Activated naive CD4-positive, alpha-beta T cell treated with anti-CD3 and anti-CD28 coated beads, Interleukin-2, amount 50 U/mL, for 72 hours (primary cell): ENCODE measurements at regions not wholly inside any gene's neighbourhood (a gene's known extent, or its start where the extent isn't known, plus 50 kb on each side); places are given as distances from the start of the nearest gene placed in this dataset.
"Not testable (repeated sequence)": the region's sequence is repeated elsewhere in the genome, so short reads cannot be mapped to it uniquely, and the experiment has no call there.

ENCODE experiments used
- ATAC-seq, 2 donors: fragments of 150-1000 bp; cut with Tn5 transposase; 2 replicates each; pipeline ENCODE4 v1.10.0; 2021; ENCODE audit warnings: mild to moderate bottlenecking in 2 of 2, moderate library complexity in 2 of 2
- DNase-seq, 2 donors: peaks; one replicate each; pipeline ENCODE4 v3.0.0; 2021 to 2022; ENCODE audit warnings: low spot score in 2 of 2
- H3K27ac Mint-ChIP-seq, 2 donors: one replicate each; pipeline ENCODE4 v1.8.0; 2022; ENCODE audit warnings: mild to moderate bottlenecking in 2 of 2, mixed read lengths in 2 of 2
- H3K36me3 Mint-ChIP-seq, 2 donors: one replicate each; pipeline ENCODE4 v1.8.0; 2022; ENCODE audit warnings: mixed read lengths in 2 of 2
- H3K9me3 Mint-ChIP-seq, 2 donors: one replicate each; pipeline ENCODE4 v1.8.0; 2022; ENCODE audit warnings: mixed read lengths in 2 of 2

DNA sequence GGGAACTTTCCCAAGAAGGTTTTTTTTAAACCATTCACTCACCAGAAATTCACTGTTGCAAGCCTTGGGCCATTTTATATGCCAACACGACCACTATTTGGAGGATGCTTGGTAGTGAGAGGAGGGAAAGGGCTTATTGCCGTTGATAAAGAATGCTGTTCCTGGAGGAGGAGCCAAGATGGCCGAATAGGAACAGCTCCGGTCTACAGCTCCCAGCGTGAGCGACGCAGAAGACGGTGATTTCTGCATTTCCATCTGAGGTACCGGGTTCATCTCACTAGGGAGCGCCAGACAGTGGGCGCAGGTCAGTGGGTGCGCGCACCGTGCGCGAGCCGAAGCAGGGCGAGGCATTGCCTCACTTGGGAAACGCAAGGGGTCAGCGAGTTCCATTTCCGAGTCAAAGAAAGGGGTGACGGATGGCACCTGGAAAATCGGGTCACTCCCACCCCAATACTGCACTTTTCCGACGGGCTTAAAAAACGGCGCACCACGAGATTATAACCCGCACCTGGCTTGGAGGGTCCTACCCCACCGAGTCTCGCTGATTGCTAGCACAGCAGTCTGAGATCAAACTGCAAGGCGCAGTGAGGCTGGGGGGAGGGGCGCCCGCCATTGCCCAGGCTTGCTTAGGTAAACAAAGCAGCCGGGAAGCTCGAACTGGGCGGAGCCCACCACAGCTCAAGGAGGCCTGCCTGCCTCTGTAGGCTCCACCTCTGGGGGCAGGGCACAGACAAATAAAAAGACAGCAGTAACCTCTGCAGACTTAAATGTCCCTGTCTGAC, 408.1 kb upstream of the NFE2L3 start:
- ATAC-seq, H3K36me3 Mint-ChIP-seq, H3K9me3 Mint-ChIP-seq, H3K27ac Mint-ChIP-seq, DNase-seq: not testable (repeated sequence)

DNA sequence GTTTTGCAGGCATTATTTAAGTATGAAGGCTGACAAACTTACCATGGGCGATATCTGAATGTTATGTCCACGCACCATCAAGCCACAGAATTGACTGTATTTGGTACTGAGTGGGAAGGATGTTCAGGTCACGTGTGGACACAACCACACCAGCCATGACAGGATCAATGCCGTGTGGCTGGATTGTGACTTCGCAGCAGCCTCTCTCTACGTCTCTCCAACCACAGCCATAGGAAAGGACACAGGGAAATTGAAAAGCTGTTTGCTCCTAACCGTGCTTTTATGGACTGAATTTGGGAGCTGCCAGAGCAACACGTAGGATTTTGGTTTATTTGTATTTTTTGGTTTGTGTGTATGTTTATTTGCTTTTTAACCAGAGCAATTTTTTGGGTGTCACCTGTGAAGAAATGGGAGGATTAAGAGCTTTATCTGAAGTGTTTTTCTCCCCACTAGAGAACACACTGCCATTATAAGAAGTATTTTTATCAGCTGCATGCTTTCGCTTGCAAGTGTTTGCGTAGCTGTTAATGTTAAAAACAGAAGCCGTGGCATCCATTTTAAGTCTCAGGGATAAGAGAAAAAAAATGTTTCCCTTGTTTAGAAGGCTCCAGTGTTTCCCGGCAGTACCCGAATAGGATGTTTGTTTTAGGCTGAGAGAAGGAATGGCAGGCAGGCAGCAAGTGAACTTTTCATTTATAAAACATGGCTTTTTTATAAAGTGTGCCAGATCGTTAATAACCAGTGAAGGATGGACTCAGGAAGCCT, 401.1 kb upstream of the NFE2L3 start:
- Mint-ChIP-seq H3K27ac (no peak overlapping the region), H3K36me3 (no peaks in the 10 kb centered on the region), H3K9me3 (no peaks in the 10 kb centered on the region)
- no peak for ATAC-seq
- DNase-seq: no peak

DNA sequence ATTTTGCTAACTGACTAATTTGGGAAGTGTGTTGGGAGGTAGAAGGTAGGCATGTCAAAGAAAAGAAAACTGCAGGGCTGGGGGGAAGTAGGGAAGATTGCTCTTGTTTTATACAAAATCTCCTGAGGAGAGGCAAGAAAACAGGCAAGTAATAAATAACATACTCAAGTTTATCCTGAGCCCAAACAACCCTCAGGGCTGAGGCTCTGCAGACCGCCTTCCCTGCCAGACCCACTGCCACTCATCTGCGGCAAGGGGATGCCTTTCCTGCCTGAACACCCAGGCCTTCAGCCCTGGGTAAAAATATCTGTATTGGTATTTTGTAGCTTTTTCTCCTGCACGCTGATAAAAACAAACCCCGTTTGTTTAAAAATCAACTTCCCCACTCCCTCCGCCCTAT, 399.8 kb upstream of the NFE2L3 start:
- H3K27ac Mint-ChIP-seq: no peak overlapping the region
- H3K36me3 Mint-ChIP-seq: no peaks in the 10 kb centered on the region
- ATAC-seq: no peak
- DNase-seq: no peak
- no peaks in the 10 kb centered on the region for H3K9me3 Mint-ChIP-seq

DNA sequence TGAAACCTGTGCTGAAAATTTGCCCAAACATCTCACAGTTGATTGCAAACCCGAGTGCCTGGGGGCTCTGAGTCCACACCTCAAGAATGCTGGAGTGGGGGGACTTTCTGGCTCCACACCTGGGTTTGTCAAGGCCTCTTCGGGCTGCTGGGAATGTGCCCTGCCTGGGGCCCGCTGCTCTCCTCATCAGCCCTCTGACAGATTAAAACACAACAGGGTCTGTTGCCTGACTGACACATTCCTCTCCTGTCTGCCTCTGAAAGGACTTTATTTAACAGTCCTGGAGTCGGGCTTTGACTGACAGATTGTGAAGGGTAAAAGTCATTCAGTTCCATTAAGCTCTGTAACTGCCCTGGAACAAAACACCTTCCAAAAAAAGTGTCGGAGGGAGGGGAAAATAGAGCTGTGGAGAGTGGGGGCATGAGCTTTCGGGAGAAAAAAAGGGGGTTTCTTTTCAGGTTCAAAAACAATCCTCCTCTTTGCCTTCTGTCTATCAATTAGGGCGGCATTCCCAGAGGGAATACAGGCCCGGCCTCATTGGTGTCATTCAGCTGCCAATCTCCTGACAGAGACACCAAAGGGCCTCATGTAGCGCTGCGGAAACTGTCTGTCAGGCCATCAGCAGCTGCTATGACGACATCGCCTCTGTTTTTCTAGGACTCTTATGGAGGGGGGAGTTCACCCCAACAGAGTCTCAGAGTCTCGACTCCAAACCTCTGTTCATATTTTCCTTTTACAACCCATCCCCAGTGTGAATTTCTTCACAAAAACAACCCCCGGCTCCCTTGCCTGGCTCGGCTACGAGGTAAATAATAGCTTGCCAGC, 398.8 kb upstream of the NFE2L3 start:
- Mint-ChIP-seq H3K27ac (no peak overlapping the region), H3K36me3 (no peaks in the 10 kb centered on the region), H3K9me3 (no peaks in the 10 kb centered on the region)
- DNase-seq (no peak), ATAC-seq (no peak)

DNA sequence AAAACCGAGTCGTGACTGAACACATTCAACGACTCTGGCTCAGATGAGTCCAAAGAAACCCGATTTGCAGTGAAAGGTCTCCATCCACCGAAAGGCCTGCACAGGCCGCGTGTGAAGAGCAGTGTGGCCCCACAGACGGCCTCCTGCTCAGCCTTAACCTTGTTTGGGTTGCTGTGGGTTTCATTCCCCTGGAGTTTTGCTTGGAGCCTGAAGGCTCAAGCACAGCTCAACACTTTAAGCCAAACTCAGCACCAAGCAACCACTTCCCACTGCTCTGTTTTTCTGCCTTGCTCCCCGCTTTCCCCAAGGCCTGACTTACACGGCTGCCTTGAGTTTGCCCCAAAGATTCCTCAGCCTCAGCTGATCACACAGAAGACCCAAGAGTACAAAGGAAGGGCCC, 398.2 kb upstream of the NFE2L3 start:
- DNase-seq: no peak
- no peak for ATAC-seq
- H3K27ac Mint-ChIP-seq: no peak overlapping the region
- no peaks in the 10 kb centered on the region for H3K36me3 Mint-ChIP-seq
- H3K9me3 Mint-ChIP-seq: no peaks in the 10 kb centered on the region

DNA sequence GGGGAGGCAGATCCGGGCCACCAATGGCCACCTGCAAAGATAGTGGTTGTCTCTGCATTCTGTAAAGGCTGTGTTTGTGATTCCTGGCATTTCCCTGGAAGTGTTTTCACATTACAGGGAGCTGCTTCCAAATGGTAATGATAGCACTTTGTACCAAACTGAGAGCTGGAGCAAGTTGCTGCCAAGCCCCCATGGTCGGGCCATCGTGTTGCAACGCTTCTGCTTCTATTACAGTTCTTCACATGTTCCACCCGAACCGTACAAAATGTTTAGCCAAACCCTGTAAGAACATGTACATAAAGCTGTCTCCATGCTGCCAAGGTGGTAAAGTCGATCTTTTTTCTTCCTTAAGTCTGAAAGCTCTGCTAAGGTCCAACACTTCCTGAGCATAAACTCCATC, 397.7 kb upstream of the NFE2L3 start:
- Mint-ChIP-seq H3K36me3 (no peaks in the 10 kb centered on the region), H3K27ac (no peak overlapping the region), H3K9me3 (no peaks in the 10 kb centered on the region)
- no peak for DNase-seq
- no peak for ATAC-seq

DNA sequence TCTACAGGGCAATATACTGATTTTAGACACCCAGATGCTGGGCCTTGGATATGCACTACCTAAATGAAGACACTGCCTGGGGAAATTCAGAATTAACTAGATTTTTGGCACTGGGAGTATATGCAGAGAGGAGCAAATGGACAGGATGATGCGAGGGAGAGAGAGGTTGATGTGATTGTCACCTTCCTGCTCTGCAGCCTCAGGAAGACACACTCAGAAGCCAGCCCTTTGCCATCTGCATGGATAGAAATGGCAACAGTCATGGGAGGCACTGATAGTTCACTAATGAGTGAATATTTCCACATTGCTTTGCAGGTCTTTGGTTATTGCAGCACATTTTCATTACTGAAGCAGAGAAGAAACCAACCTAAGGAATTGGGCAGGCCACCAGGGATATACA, 397.2 kb upstream of the NFE2L3 start:
- DNase-seq: no peak
- no peaks in the 10 kb centered on the region for H3K9me3 Mint-ChIP-seq
- H3K27ac Mint-ChIP-seq: no peak overlapping the region
- no peak for ATAC-seq
- no peaks in the 10 kb centered on the region for H3K36me3 Mint-ChIP-seq

DNA sequence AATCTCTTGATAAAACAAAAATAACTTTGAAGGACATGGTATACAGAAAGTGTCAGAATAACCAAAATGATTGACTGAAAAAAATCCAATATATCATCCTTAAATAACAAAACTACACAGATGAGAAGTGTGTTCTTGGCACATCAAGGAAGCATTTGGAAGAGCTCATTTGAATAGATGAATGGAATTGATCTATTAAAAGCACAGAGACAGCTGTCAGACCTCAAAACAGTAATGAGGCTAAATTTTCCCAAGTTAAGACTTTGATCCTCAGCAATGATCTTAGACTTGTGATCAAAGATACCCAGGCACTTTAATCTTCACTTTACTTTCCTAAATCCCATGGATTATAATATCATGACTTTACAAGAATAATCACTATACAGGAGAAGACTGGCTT, 395.4 kb upstream of the NFE2L3 start:
- no peak overlapping the region for H3K27ac Mint-ChIP-seq
- DNase-seq: no peak

DNA sequence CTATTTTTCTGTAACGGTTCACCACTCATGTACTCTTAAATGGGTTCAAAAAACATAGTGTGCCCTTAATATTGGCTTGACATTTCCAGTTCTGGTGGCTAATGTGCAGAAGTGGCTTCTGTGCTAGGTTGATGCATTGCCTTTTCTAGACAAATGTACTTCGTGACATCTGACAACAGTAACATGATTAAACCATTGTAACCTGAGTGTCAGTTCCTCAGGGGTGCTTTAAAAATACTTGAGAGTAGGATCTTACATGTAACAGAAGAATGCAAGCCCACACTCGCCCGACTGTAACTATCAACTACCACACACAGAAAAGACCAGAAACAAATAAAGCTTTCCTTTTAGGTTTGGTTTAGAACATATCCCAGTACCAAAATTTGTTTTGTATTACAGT, 393.4 kb upstream of the NFE2L3 start:
- Mint-ChIP-seq H3K36me3 (no peaks in the 10 kb centered on the region), H3K9me3 (no peaks in the 10 kb centered on the region), H3K27ac (no peak overlapping the region)
- DNase-seq (no peak), ATAC-seq (no peak)

More for the DNA sequence above, 395.4 kb upstream of the NFE2L3 start:
- ATAC-seq: no peak
- no peaks in the 10 kb centered on the region for H3K9me3 Mint-ChIP-seq
- H3K36me3 Mint-ChIP-seq: no peaks in the 10 kb centered on the region

DNA sequence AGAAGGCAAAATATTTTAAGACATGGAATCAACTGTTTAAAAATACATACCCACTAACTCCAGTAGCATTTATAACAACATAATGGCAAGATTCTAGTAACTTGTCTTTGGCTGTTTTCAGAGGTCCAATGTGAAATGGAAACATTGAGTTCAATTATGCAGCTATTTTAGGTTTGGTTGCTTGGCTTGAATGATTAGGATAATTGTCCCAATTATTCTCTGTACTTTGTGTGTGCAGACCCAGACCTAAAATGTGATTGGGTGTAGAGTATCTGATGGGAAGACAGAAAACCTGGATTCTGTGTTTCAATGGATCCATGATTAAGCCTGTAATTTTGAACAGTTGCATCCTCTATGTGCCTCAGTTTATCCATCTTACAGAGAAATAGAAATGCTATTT, 392.7 kb upstream of the NFE2L3 start:
- no peak for DNase-seq
- H3K9me3 Mint-ChIP-seq: no peaks in the 10 kb centered on the region
- no peak for ATAC-seq
- no peaks in the 10 kb centered on the region for H3K36me3 Mint-ChIP-seq
- no peak overlapping the region for H3K27ac Mint-ChIP-seq

DNA sequence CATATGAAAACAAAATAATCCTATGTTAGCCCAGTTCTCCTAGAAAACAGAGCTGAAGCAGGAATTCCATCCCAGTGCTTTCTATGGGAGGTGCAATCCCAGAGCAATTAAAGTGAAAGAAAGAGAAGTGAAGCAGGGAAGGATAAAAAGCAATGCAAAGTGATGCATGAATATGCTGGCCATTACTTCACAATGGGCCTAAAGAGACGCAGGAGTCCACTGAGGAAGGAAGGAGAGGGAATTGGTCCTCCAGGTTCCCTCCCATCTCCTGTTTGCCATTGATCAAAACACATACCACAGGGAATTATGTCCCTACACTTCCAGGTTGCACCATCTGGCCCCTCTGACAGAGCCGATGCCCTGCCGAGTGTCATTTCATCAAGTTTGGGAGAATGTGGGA, 392.2 kb upstream of the NFE2L3 start:
- ATAC-seq (no peak), DNase-seq (no peak)
- Mint-ChIP-seq H3K27ac (no peak overlapping the region), H3K36me3 (no peaks in the 10 kb centered on the region), H3K9me3 (no peaks in the 10 kb centered on the region)

DNA sequence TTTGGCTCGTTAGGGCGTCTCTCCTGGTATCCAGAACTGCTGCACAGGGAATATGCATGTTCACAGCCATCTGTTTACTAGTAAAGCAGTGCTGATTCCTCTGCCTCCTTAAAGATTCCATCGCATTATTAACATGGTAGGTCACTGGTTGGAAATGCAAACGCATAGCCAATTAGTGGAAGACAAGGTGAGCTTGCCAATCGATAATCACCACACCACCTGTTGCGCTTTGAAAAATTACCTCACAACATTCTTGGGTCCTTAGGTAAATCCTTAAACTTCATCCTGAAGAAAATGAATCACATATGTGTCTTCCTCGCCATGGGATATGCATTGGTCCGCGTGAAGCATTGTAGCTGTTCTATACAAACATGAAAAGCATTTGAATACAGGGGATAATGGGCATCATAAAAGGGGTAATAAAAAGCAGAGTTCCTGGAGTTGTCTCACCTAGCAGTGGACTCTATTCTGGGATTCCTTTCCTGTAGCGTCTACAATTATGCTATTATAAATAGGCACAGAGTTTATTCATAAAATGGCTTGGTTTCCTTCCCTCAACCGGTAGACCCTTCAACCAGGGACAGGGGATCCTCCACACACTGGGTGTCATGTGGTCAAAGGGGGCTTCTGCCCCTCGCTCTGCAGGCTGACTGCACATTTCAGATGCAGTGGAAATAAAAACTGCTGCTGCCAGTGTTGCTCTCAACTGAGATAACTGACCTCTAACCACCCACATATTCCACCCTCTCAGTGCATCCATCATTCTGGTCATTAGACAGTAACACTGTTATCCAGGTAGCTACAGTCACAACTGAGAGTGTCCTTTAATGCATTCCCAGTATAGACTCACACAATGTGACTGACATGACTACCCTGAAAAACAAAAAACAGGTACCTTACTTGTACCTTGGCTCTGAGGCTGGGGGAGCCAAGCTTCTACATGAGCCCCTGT, 389.2 kb upstream of the NFE2L3 start:
- Mint-ChIP-seq H3K9me3 (no peaks in the 10 kb centered on the region), H3K36me3 (no peaks in the 10 kb centered on the region), H3K27ac (no peak overlapping the region)
- ATAC-seq (no peak), DNase-seq (no peak)

DNA sequence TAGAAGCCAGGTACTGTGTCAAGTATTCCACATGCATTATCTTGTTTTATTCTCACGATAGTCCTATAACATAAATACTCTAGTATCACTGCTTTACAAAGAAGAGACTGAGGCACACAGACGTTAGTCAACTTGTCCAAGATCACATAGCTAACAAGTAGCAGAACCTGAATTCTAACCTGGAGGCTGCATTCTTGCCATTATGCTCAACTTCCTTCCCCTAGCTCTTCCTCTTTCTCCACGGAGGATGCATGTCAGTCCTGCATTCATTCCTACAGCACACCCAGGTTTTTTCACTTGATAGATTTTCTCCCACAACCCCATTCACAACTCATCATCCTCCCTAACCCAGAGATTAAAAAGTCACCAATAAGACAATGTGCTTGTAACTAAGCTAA, 388.5 kb upstream of the NFE2L3 start:
- H3K27ac Mint-ChIP-seq: no peak overlapping the region
- no peaks in the 10 kb centered on the region for H3K36me3 Mint-ChIP-seq
- no peak for ATAC-seq

DNA sequence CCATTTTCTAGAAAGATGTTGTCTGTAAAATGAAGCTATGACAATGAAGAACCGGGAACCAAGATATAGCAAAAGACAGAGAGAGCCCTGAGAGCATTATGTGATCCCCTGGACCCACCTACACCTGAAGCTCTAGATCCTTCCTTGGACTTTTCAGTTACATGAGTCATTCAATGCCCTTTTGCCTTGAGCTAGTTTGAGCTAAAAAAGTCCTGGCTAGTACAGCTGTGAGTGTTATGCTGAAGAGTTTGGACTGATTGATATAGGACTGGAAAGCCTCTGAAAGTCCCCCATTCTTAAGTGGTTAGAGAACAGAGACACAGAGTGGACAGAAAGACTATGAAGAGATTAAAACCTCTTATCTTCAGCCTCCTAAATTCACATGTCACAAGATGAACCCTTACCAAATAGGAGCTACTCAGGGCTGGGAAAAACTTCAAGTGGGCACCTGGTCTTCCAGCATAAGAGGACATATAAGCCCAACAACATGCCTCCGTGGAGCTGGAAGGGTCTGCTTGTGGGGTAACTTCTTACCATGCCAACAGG, 386.8 kb upstream of the NFE2L3 start:
- Mint-ChIP-seq H3K36me3 (no peaks in the 10 kb centered on the region), H3K9me3 (no peaks in the 10 kb centered on the region), H3K27ac (no peak overlapping the region)
- DNase-seq (no peak), ATAC-seq (no peak)

More for the DNA sequence above, 388.5 kb upstream of the NFE2L3 start:
- no peak for DNase-seq
- no peaks in the 10 kb centered on the region for H3K9me3 Mint-ChIP-seq

DNA sequence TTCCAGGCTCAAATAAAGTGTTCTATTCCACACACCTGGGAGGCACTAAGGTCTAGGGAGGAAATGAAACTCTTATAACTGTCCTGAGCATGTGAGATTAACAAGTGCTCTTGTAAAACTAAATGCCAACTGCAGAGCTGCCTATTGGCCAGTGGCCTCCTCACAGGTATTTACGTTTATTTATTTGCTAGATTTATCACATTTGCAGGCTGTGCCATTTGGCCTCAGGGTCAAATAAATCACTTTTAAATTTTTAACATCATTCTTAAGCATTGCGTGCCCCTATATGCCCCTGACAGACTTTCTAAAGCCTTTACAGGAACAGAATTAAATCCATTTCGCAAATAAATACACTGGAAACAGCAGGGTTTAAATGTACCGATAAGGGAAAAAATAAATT, 381.8 kb upstream of the NFE2L3 start:
- no peak for DNase-seq
- H3K36me3 Mint-ChIP-seq: no peaks in the 10 kb centered on the region
- ATAC-seq: no peak
- no peaks in the 10 kb centered on the region for H3K9me3 Mint-ChIP-seq
- H3K27ac Mint-ChIP-seq: no peak overlapping the region

DNA sequence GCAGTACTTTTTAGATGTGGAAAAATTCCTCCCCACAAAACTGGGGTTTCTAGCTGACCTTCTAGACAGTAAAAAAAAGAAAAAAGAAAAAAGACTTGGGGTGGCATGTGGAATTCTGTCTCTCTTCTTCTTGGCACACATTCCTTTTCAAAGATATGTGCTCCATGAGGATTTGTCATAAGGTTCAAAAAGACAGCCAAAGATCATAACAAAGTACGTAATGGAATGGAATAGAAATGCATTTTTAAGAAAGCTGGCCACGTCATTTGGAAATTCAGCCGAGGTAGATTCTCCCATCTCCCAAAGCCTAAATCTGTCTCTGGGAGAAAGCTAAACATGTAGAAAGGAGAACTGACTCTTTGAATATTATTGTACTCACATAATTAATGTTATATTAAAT, 381.3 kb upstream of the NFE2L3 start:
- H3K27ac Mint-ChIP-seq: no peak overlapping the region

More for the DNA sequence above, 381.3 kb upstream of the NFE2L3 start:
- no peak for DNase-seq
- ATAC-seq: no peak
- H3K9me3 Mint-ChIP-seq: no peaks in the 10 kb centered on the region
- H3K36me3 Mint-ChIP-seq: no peaks in the 10 kb centered on the region
